Karpas-422 (cell line): ENCODE measurements at regions not wholly inside any gene's neighbourhood (a gene's known extent, or its start where the extent isn't known, plus 50 kb on each side); places are given as distances from the start of the nearest gene placed in this dataset.

ENCODE experiments used
- DNase-seq: peaks from one replicate; pipeline ENCODE4 v3.0.0-alpha.2; 2015
- H2AFZ ChIP-seq: fragments of 200-600 bp; sonication (generic); 2 replicates; pipeline ENCODE4 v1.6.1; 2014; ENCODE audit warnings: antibody characterized with exemption, low read length, mixed read lengths
- H3K27ac ChIP-seq: fragments of 200-600 bp; sonication (generic); 2 replicates; pipeline ENCODE4 v1.5.1; 2014; ENCODE audit warnings: mild to moderate bottlenecking, low read length, moderate library complexity
- H3K27me3 ChIP-seq: fragments of 200-600 bp; sonication (generic); 2 replicates; pipeline ENCODE4 v1.6.1; 2014; ENCODE audit warnings: low read length, mixed read lengths
- H3K36me3 ChIP-seq: fragments of 200-600 bp; sonication (generic); 2 replicates; pipeline ENCODE4 v1.6.1; 2014; ENCODE audit warnings: low read length, mixed read lengths; ENCODE audit not compliant: insufficient read depth
- H3K4me1 ChIP-seq: fragments of 200-600 bp; sonication (generic); 2 replicates; pipeline ENCODE4 v1.6.1; 2014; ENCODE audit warnings: mild to moderate bottlenecking, low read length, mixed read lengths
- H3K4me2 ChIP-seq: fragments of 200-600 bp; sonication (generic); 2 replicates; pipeline ENCODE4 v1.6.1; 2014; ENCODE audit warnings: low read length, low read depth, mild to moderate bottlenecking; ENCODE audit not compliant: poor library complexity, severe bottlenecking
- H3K4me3 ChIP-seq: fragments of 200-600 bp; sonication (generic); 2 replicates; pipeline ENCODE4 v1.5.1; 2014; ENCODE audit warnings: mild to moderate bottlenecking, antibody characterized with exemption, low read length, mixed read lengths
- H3K79me2 ChIP-seq: fragments of 200-600 bp; sonication (generic); 2 replicates; pipeline ENCODE4 v1.6.1; 2014; ENCODE audit warnings: mild to moderate bottlenecking, low read length, mixed read lengths
- H3K9ac ChIP-seq: fragments of 200-600 bp; sonication (generic); 2 replicates; pipeline ENCODE4 v1.6.0; 2014; ENCODE audit warnings: low read length
- H3K9me2 ChIP-seq: fragments of 200-600 bp; sonication (generic), shearing (Covaris generic); replicated peaks from 2 replicates; pipeline ENCODE4 v1.6.0; 2014; ENCODE audit warnings: mild to moderate bottlenecking, low read length, moderate library complexity; ENCODE audit not compliant: insufficient read depth
- H3K9me3 ChIP-seq: fragments of 300-700, 200-600 bp; sonication (generic); 2 replicates; pipeline ENCODE4 v1.6.1; 2014; ENCODE audit warnings: low read length, mixed read lengths
- H4K20me1 ChIP-seq: fragments of 200-600 bp; sonication (generic); 2 replicates; pipeline ENCODE4 v1.6.1; 2014; ENCODE audit warnings: mild to moderate bottlenecking, antibody characterized with exemption, low read length, low read depth; ENCODE audit not compliant: insufficient read depth

DNA sequence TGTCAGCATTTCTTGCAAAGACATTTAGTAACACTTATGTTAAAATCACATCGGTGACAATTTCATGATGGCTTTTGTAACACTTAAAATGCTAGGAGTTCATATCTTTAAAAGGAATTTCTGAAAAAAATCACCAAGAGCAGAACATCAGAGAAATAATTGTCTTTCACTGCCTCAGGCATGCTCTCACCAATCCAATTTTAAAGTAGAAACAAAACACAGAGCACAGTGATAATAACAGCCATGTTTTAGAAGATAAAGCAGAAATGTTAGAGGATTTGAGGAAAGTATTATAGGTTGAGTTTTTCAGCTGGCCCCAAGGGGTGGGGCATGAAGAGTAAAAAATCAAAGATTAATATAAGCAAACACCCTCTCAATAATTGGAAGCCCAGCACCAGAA lies 1037.6 kb downstream of the DSC3 start:
- no peaks in the 10 kb centered on the region for H4K20me1 ChIP-seq
- no peaks in the 10 kb centered on the region for H3K27me3 ChIP-seq
- no peaks in the 10 kb centered on the region for H3K79me2 ChIP-seq
- no peak overlapping the region for H3K4me2 ChIP-seq
- H3K27ac ChIP-seq: no peak overlapping the region
- peaks cover 19% of the 10 kb centered on the region for H3K9me3 ChIP-seq
- no peak overlapping the region for H2AFZ ChIP-seq
- no peak overlapping the region for H3K4me3 ChIP-seq
- no peak overlapping the region for H3K9ac ChIP-seq
- no peaks in the 10 kb centered on the region for H3K36me3 ChIP-seq
- no peaks in the 10 kb centered on the region for H3K4me1 ChIP-seq
- H3K9me2 ChIP-seq: no peaks in the 10 kb centered on the region
- DNase-seq: no peak

DNA sequence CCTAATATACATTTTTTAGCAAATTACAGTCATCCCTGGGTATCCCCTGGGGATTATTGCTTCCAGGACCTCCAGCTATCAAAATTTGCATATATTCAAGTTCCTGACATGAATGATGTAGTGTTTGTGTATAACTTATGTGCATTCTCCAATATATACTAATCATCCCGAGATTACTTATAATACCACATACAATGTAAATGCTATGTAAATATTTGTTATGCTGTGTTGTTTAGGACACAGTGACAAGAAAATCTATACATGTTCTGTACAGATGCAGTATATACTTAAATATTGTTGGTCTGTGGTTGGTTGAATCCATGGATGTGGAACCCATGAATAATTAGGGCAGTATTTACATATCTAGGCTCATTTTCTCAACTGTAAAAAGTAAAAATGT lies 1060.3 kb downstream of the DSC3 start:
- Histone ChIP-seq H3K9ac (no peak overlapping the region), H3K36me3 (no peaks in the 10 kb centered on the region), H3K27me3 (no peaks in the 10 kb centered on the region), H3K79me2 (no peaks in the 10 kb centered on the region), H3K9me3 (peaks cover 14% of the 10 kb centered on the region), H4K20me1 (no peaks in the 10 kb centered on the region), H3K9me2 (no peaks in the 10 kb centered on the region), H3K4me1 (no peaks in the 10 kb centered on the region), H3K27ac (no peak overlapping the region), H3K4me2 (no peak overlapping the region), H3K4me3 (no peak overlapping the region), H2AFZ (no peak overlapping the region)
- DNase-seq: no peak

DNA sequence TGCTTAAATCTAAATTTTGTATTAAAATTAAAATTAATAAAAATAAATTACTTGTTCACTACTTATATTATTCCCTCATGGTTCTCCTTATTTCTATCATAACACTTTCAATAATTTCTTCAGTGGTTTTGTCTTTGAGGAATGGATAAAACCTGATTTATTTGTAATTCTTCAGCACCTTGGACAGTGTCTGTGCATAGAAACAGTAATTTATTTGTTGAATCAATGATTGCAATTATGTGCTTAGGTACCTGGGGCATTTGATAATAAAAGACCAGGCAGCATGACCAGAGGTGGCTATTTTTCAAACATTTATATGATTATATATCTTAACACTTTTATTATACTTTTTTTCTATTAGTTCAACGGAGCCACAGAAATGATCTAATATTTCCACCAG lies 1062.7 kb downstream of the DSC3 start:
- no peak overlapping the region for H3K9ac ChIP-seq
- no peaks in the 10 kb centered on the region for H3K79me2 ChIP-seq
- H3K4me1 ChIP-seq: no peaks in the 10 kb centered on the region
- H3K4me2 ChIP-seq: no peak overlapping the region
- H2AFZ ChIP-seq: no peak overlapping the region
- H3K9me2 ChIP-seq: no peaks in the 10 kb centered on the region
- H3K9me3 ChIP-seq: peaks cover 22% of the 10 kb centered on the region
- no peak for DNase-seq
- no peak overlapping the region for H3K4me3 ChIP-seq
- no peaks in the 10 kb centered on the region for H3K27me3 ChIP-seq
- H3K36me3 ChIP-seq: no peaks in the 10 kb centered on the region
- H3K27ac ChIP-seq: no peak overlapping the region
- no peaks in the 10 kb centered on the region for H4K20me1 ChIP-seq

DNA sequence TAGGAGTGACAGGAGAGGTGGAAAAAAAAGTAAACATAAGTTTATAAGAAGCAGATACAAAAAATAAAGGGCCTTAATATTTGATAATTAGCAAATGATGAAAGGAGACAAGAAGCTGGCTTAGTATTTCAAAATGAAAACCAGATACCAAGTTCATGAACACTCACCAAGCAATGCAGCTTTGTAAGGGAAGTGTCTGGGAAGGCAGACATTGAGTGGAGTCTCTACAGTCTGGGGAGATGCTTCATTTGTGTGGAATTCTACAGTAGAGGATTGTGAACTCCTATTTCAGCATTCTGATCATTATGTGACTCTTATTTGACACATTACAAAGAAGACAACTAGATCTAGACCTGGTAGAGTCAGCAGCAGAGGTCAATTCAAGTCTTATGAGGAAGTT lies 1072.7 kb downstream of the DSC3 start:
- no peak for DNase-seq
- no peak overlapping the region for H3K4me3 ChIP-seq
- no peaks in the 10 kb centered on the region for H4K20me1 ChIP-seq
- no peaks in the 10 kb centered on the region for H3K79me2 ChIP-seq
- H3K9me3 ChIP-seq: peaks cover 15% of the 10 kb centered on the region
- no peak overlapping the region for H2AFZ ChIP-seq
- H3K27me3 ChIP-seq: no peaks in the 10 kb centered on the region
- H3K9me2 ChIP-seq: no peaks in the 10 kb centered on the region
- no peak overlapping the region for H3K9ac ChIP-seq
- no peak overlapping the region for H3K4me2 ChIP-seq
- H3K27ac ChIP-seq: no peak overlapping the region
- H3K36me3 ChIP-seq: no peaks in the 10 kb centered on the region
- H3K4me1 ChIP-seq: no peaks in the 10 kb centered on the region

DNA sequence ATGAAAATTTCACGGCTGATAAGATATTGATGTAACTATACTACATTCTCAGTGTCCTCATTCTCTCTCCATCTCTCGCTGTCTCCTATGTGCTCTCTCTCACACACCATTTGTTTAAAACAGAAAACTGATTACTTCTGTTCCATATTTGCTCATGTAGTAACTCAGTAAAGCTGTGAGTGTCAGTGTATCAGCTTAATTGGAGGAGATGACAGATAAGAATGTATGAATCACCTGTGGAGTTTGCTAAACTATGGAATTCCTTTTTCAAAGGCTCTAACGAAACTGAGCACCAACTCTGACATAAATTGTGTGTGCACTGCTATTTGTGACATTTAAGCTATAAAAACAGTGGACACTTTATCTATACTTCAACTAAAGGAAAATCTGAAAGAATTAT lies 1080.0 kb downstream of the DSC3 start:
- Histone ChIP-seq H3K9me2 (no peaks in the 10 kb centered on the region), H3K27me3 (no peaks in the 10 kb centered on the region), H3K36me3 (no peaks in the 10 kb centered on the region), H3K4me1 (no peaks in the 10 kb centered on the region), H3K9ac (no peak overlapping the region), H3K79me2 (no peaks in the 10 kb centered on the region), H3K4me2 (no peak overlapping the region), H3K27ac (no peak overlapping the region), H3K9me3 (peaks cover 17% of the 10 kb centered on the region), H2AFZ (no peak overlapping the region), H3K4me3 (no peak overlapping the region), H4K20me1 (no peaks in the 10 kb centered on the region)
- no peak for DNase-seq

DNA sequence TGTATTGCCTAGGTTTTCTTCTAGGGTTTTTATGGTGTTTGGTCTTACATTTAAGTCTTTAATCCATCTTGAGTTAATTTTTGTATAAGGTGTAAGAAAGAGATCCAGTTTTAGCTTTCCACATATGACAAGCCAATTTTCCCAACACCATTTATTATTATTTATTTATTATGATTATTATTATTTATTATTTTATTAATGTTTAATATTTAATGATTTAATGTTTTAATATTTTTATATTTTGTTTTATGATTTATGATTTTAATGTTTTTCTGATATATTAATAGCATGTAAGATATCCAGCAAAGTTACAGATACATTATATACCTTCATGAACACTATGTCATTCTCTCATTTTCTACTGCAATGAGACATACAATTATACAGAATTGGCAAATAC lies 1082.0 kb downstream of the DSC3 start:
- Histone ChIP-seq H3K79me2 (no peaks in the 10 kb centered on the region), H2AFZ (no peak overlapping the region), H3K4me3 (no peak overlapping the region), H3K9me2 (no peaks in the 10 kb centered on the region), H3K4me1 (no peaks in the 10 kb centered on the region), H3K27ac (no peak overlapping the region), H3K9me3 (peaks cover 23% of the 10 kb centered on the region), H3K36me3 (no peaks in the 10 kb centered on the region), H3K27me3 (no peaks in the 10 kb centered on the region), H4K20me1 (no peaks in the 10 kb centered on the region), H3K4me2 (no peak overlapping the region), H3K9ac (no peak overlapping the region)
- DNase-seq: no peak

DNA sequence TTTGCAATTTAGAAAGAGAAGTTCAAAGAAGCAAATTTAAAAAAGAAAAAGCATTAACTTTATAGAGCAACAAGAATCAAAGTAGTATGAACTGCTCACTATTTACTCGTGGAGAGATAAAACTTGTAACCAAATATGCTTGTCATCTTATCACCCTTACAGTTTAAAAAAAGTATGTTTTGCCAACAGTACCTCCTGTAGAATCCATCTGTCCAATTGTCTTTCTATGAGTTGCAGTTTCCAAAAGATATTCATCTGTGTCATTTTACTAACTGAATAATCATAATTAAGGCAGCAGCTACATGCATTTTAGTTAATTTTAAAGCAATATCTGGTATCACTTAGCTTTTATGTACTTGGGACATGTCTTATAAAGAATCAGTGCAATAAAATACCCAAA lies 1112.3 kb downstream of the DSC3 start:
- Histone ChIP-seq H3K36me3 (no peaks in the 10 kb centered on the region), H3K27ac (no peak overlapping the region), H3K79me2 (no peaks in the 10 kb centered on the region), H3K27me3 (no peaks in the 10 kb centered on the region), H3K4me2 (no peak overlapping the region), H3K9ac (no peak overlapping the region), H2AFZ (no peak overlapping the region), H3K9me2 (no peaks in the 10 kb centered on the region), H3K4me3 (no peak overlapping the region), H3K4me1 (no peaks in the 10 kb centered on the region), H4K20me1 (no peaks in the 10 kb centered on the region), H3K9me3 (peaks cover 34% of the 10 kb centered on the region)
- no peak for DNase-seq

DNA sequence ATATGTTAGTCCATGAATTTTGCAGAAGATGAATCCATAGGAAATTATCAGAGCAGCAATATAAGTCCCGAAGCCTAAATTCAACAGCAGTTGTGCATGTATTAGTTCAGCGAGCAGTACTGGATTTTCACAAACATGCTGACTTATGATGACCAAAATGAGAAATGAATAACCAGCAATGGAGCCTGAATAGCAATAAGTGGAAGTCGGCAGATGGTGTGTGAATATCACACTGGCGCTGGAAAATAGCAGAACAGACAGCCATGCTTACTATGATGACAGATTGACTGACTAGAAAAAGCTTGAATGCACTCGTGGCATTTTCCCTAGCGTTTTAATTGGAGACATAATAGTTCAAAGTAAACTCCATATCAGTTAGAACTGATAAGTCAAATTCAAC lies 1114.5 kb downstream of the DSC3 start:
- no peaks in the 10 kb centered on the region for H3K27me3 ChIP-seq
- H4K20me1 ChIP-seq: no peaks in the 10 kb centered on the region
- no peaks in the 10 kb centered on the region for H3K79me2 ChIP-seq
- peaks cover 27% of the 10 kb centered on the region for H3K9me3 ChIP-seq
- H3K36me3 ChIP-seq: no peaks in the 10 kb centered on the region
- no peak overlapping the region for H3K27ac ChIP-seq
- no peak overlapping the region for H3K4me3 ChIP-seq
- H3K9me2 ChIP-seq: no peaks in the 10 kb centered on the region
- no peak overlapping the region for H3K9ac ChIP-seq
- DNase-seq: no peak
- H2AFZ ChIP-seq: no peak overlapping the region
- H3K4me2 ChIP-seq: no peak overlapping the region
- H3K4me1 ChIP-seq: no peaks in the 10 kb centered on the region

DNA sequence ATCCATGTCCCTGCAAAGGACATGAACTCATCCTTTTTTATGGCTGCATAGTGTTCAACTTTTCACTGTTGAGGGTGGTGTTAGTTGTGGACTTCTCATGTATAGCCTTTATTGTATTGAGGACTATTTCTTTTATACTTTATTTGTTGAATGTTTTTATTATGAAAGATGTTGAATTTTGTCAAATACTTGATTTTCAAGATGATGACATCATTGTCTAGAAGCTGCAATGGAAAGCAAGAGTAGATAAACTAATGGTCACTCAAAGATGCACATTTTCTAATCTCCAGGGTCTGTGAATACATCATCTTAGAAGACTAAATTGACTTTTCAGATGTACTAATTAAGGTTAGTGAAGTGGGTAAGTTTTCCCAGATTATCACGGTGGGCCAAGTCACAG lies 1117.0 kb downstream of the DSC3 start:
- Histone ChIP-seq H3K4me1 (no peaks in the 10 kb centered on the region), H3K9me3 (peaks cover 23% of the 10 kb centered on the region), H3K9me2 (no peaks in the 10 kb centered on the region), H4K20me1 (no peaks in the 10 kb centered on the region), H3K4me2 (no peak overlapping the region), H3K79me2 (no peaks in the 10 kb centered on the region), H3K36me3 (no peaks in the 10 kb centered on the region), H3K9ac (no peak overlapping the region), H2AFZ (no peak overlapping the region), H3K27ac (no peak overlapping the region), H3K4me3 (no peak overlapping the region), H3K27me3 (no peaks in the 10 kb centered on the region)
- no peak for DNase-seq
